ENCODE measurements at regions not wholly inside any gene's neighbourhood (a gene's known extent, or its start where the extent isn't known, plus 50 kb on each side); places are given as distances from the start of the nearest gene placed in this dataset.

- TF ChIP-seq CTCF (IDR thresholded peaks at IDR 0.05) (no peak), POLR2A (IDR thresholded peaks at IDR 0.05) (no peak)
Measured at GRCh38 chr12:76690921-76691700, 72.8 kb upstream of the ZDHHC17 start.

Data from testis (tissue), 2 donors.